AG09319 (cell line): ENCODE measurements at regions not wholly inside any gene's neighbourhood (a gene's known extent, or its start where the extent isn't known, plus 50 kb on each side); places are given as distances from the start of the nearest gene placed in this dataset.

Experiments
- DNase-seq: peaks from one replicate; pipeline ENCODE4 v3.0.0-alpha.2; 2010; ENCODE audit warnings: low read depth; ENCODE audit errors: extremely low read depth
- TF ChIP-seq, protein P1 (sequence below): IDR thresholded peaks from 2 replicates; pipeline ENCODE4 v1.5.1; 2011; ENCODE audit warnings: low read depth, mild to moderate bottlenecking, inconsistent platforms, low read length, moderate library complexity

DNA sequence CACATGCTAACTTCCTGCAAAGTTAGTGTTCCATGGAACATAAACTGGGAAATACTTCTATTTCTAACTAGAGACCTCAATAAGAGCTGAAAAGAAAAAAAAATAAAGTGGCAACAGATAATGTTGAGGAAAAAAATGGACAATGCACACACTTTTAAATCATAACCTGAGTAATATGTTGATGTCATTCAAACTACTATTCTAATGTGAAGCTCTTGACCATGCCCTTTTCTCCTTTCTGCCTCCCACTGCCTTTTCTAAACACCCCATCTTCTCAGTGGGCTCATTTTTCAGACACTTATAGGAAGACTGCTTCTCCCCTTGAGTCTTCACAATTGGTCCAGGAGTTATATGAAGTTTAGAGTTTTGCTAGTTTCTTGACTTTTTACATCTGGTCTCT, 280.9 kb upstream of the NT5C1B start:
- no peak for DNase-seq

DNA sequence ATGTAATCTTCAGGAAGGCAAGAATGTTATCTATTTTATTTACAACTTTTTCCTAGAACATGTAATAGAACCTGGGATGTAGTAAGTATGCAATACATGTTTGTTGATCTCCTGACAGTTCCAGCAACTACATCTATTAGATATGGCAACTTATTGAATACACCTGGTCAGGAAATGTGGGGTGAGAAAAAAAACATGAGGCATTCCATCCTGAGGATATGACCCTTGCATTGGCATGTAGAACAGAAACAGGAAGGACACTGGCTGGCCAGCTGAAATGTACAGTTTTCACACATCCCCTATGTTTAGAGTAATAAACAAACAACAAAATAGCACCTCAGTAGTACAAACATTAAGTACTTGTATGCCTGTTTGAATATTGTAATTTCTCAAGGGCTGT, 272.6 kb upstream of the NT5C1B start:
- TF ChIP-seq, protein P1, sequence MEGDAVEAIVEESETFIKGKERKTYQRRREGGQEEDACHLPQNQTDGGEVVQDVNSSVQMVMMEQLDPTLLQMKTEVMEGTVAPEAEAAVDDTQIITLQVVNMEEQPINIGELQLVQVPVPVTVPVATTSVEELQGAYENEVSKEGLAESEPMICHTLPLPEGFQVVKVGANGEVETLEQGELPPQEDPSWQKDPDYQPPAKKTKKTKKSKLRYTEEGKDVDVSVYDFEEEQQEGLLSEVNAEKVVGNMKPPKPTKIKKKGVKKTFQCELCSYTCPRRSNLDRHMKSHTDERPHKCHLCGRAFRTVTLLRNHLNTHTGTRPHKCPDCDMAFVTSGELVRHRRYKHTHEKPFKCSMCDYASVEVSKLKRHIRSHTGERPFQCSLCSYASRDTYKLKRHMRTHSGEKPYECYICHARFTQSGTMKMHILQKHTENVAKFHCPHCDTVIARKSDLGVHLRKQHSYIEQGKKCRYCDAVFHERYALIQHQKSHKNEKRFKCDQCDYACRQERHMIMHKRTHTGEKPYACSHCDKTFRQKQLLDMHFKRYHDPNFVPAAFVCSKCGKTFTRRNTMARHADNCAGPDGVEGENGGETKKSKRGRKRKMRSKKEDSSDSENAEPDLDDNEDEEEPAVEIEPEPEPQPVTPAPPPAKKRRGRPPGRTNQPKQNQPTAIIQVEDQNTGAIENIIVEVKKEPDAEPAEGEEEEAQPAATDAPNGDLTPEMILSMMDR = no peak
- no peak for DNase-seq

More for the DNA sequence above, 280.9 kb upstream of the NT5C1B start:
- TF ChIP-seq, protein P1 = no peak

- TF ChIP-seq, protein P1 = no peak
Observed at GRCh38 chr2:18860179-18860578, 270.8 kb upstream of the NT5C1B start.

DNA sequence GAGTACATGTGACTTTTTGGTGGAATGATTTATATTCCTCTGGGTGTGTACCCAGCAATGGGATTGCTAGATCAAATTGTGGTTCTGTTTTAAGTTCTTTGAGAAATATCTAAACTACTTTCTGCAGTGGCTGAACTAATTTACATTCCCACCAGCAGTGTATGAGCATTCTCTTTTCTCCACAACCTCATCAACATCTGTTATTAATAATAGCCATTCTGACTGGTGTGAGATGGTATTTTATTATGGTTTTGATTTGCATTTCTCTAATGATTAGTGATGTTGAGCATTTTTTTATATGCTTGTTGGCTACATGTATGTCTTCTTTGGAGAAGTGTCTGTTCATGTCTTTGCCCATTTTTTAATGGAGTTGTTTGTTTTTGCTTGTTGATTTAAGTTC, 267.4 kb upstream of the NT5C1B start:
- TF ChIP-seq, protein P1 = no peak
- peak; percentile 22 for DNase-seq

More at GRCh38 chr2:18860179-18860578, 270.8 kb upstream of the NT5C1B start:
- DNase-seq = no peak

GRCh38 chr2:18855027-18855426, 265.7 kb upstream of the NT5C1B start:
- TF ChIP-seq, protein P1 = peak; percentile 14
- no peak for DNase-seq

- no peak for DNase-seq
- TF ChIP-seq, protein P1 = no peak
Observed at GRCh38 chr2:18849841-18850578, 260.6 kb upstream of the NT5C1B start.

DNA sequence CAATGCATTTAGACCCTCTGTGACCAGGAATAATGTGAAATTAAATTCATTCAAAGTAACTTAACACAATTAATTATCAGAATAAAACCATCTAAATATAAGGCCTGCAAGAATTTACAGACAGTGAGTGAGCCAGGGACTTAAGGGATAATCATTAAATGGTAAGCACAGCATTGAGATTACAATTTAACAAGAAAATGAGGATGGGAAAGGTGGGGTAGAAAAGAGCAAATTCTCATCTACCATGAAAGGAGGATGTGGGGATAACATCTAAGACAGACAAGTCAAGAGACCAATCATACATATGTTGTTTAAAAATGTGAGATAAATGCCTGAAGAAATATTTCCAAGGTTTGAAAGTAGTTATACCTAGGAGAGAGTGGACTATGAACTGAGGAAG, 259.3 kb upstream of the NT5C1B start:
- DNase-seq = no peak
- TF ChIP-seq, protein P1 = no peak
